Activated CD4-positive, alpha-beta memory T cell treated with anti-CD3 and anti-CD28 coated beads, Interleukin-2, amount 10 ng/mL, durations not matched to agents 7 days and 5 days (primary cell): ENCODE measurements at regions not wholly inside any gene's neighbourhood (a gene's known extent, or its start where the extent isn't known, plus 50 kb on each side); places are given as distances from the start of the nearest gene placed in this dataset.
"Not testable (repeated sequence)": the region's sequence is repeated elsewhere in the genome, so short reads cannot be mapped to it uniquely, and the experiment has no call there.

Experiments
- CTCF ChIA-PET: fragments of 350-600 bp; sonication (Branson Sonifier 250); formaldehyde crosslinking; loops from one replicate; lab custom pipeline; 2021; ENCODE audit warnings: antibody characterized with exemption, inconsistent platforms; lab: Charles Lee
- POLR2A ChIA-PET: fragments of 350-600 bp; sonication (Branson Sonifier 250); formaldehyde crosslinking; loops from one replicate; lab custom pipeline; 2021; ENCODE audit warnings: antibody characterized with exemption; lab: Charles Lee
- DNase-seq: peaks from one replicate; pipeline ENCODE4 v3.0.0-alpha.2; 2020
- H3K27ac Mint-ChIP-seq: one replicate; pipeline ENCODE4 v1.8.0; 2021; ENCODE audit warnings: mild to moderate bottlenecking, mixed read lengths
- H3K27me3 Mint-ChIP-seq: one replicate; pipeline ENCODE4 v1.8.0; 2021; ENCODE audit warnings: mixed read lengths
- H3K36me3 Mint-ChIP-seq: one replicate; pipeline ENCODE4 v1.8.0; 2021; ENCODE audit warnings: low read depth, mixed read lengths
- H3K4me1 Mint-ChIP-seq: one replicate; pipeline ENCODE4 v1.8.0; 2021; ENCODE audit warnings: mixed read lengths
- H3K4me3 Mint-ChIP-seq: one replicate; pipeline ENCODE4 v1.8.0; 2021; ENCODE audit warnings: mild to moderate bottlenecking, mixed read lengths
- H3K9me3 Mint-ChIP-seq: one replicate; pipeline ENCODE4 v1.8.0; 2021; ENCODE audit warnings: mixed read lengths

DNA sequence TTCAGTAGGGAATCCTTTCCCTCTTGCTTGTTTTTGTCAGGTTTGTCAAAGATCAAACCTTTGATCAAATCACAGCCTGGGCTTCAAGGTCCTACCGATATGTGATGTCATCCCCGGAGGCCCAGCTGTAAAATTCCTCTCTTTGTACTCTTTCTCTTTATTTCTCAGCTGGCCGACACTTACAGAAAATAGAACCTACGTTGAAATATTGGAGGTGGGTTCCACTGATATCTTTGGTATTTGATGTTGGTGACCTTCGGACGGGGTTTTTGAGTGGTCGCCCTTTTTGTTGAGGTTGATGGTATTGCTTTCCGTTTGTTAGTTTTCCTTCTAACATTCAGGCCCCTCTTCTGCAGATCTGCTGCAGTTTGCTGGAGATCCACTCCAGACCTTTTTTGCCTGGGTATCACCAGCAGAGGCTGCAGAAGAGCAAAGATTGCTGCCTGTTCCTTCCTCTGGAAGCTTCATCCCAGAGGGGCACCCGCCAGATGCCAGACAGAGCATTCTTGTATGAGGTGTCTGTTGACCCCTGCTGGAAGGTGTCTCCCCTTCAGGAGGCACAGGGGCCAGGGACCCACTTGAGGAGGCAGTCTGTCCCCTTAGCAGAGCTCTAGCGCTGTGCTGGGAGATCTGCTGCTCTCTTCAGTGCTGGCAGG is 316.3 kb downstream of the MAN2A1 start:
- H3K27me3 Mint-ChIP-seq, POLR2A ChIA-PET, H3K36me3 Mint-ChIP-seq, H3K4me1 Mint-ChIP-seq, H3K4me3 Mint-ChIP-seq, H3K27ac Mint-ChIP-seq, H3K9me3 Mint-ChIP-seq, DNase-seq, CTCF ChIA-PET: not testable (repeated sequence)

DNA sequence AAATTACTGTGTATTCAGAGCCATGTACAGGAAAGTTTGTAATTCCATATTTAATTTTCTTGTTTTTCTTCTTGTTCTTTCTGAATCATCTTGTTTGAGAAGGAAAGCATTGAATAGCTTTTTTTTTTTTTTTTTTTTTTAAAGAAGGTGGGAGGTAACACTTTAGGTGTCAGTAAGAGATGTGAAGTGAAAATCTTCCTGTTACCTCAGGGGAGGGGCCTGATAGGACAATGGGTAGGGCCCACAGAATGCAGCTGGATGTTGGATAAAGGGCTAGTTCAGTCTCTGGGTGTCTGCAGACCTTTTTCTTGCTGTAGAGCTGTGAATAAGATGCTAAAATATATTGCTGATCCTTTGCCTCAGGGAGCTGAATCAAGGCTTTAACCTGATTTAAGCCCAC is 317.4 kb downstream of the MAN2A1 start:
- no peak for DNase-seq
- Mint-ChIP-seq H3K27ac (no peak overlapping the region), H3K4me3 (no peak overlapping the region), H3K9me3 (no peaks in the 10 kb centered on the region), H3K36me3 (no peaks in the 10 kb centered on the region), H3K27me3 (no peaks in the 10 kb centered on the region), H3K4me1 (no peaks in the 10 kb centered on the region)
- ChIA-PET POLR2A (no interaction called here), CTCF (no interaction called here)

DNA sequence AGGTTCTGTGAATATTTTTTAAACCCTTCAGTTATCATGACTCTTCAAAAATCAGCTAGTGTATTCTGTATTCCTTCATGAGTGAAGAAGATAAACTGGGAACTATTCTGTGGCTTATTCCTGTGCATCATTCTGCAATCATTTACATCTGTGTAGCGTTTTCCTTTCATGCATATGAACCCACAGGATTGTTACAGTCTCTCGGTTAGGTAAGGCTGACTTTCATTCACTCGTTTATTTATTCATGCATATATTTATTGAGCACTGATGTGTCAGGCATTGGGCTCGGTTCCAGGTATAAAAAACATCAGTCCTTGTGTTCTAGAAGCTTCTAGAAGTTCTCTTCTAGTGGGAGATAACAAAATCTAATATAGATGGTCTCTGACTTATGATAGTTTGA is 318.4 kb downstream of the MAN2A1 start:
- DNase-seq: no peak
- Mint-ChIP-seq H3K4me1 (no peaks in the 10 kb centered on the region), H3K27ac (no peak overlapping the region), H3K9me3 (no peaks in the 10 kb centered on the region), H3K27me3 (no peaks in the 10 kb centered on the region), H3K36me3 (no peaks in the 10 kb centered on the region), H3K4me3 (no peak overlapping the region)
- POLR2A ChIA-PET: no interaction called here
- CTCF ChIA-PET: no interaction called here

DNA sequence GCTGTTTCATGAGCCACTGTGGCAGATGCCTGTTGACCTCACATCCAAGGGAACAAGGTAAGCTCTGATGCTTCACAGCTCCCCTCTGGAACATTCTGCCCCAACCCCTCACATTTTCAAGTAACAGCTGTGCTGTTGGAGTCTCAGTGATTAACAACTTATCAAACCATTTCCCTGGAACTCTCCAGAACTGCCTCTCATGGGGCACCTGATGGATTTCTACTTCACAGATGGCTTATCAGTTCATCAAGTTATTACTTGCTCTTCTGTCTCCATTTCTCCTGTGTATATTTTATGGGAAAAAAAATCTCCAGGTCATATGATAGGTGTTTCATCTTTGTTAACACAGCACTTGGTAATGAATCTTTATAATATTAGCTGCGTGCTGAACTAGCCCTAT is 322.4 kb downstream of the MAN2A1 start:
- Mint-ChIP-seq H3K9me3 (peaks cover 5% of the 10 kb centered on the region), H3K27ac (no peak overlapping the region), H3K4me3 (no peak overlapping the region), H3K4me1 (no peaks in the 10 kb centered on the region), H3K27me3 (no peaks in the 10 kb centered on the region), H3K36me3 (no peaks in the 10 kb centered on the region)
- CTCF ChIA-PET: no interaction called here
- POLR2A ChIA-PET: no interaction called here
- no peak for DNase-seq

DNA sequence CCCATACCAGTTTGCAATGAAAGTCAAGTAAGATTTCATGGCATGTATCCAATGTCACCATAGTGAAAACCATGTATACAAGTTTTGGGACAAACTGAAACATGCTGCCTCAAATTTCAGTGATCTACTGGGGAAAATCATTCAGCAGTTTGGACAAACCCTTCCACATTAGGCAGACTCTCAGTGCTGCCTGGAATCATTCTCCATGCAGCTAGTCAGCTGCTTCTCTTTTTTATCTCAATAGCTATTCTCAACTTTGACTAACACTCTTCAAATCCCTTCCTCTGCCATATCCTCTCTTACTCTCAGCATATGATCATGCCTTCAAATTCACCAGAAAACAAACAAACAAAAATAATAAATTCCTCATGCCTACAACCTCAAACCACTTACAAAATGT is 323.3 kb downstream of the MAN2A1 start:
- Mint-ChIP-seq H3K27me3 (no peaks in the 10 kb centered on the region), H3K36me3 (no peaks in the 10 kb centered on the region), H3K27ac (no peak overlapping the region), H3K4me3 (no peak overlapping the region), H3K9me3 (peaks cover 5% of the 10 kb centered on the region), H3K4me1 (no peaks in the 10 kb centered on the region)
- POLR2A ChIA-PET: no interaction called here
- DNase-seq: no peak
- CTCF ChIA-PET: no interaction called here

DNA sequence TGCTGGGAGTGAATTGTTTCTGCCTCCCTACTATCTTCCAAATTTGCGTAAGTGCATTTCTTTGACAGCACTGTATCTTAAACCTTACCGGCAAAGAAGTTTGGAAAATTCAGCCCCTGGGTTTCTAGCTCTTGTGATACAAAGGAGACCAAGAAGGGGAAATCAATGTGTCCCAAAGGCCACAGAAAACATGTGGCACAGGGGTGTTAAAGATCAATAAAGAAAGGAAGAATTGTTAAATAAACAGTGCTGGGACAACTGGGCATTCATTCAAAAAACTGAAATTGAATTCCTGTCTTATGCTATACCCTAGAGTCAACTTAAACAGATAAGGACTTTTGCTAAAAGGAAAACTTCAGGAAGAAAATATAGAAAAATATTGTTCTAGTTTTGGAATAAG is 328.1 kb downstream of the MAN2A1 start:
- ChIA-PET CTCF (no interaction called here), POLR2A (no interaction called here)
- Mint-ChIP-seq H3K27ac (no peak overlapping the region), H3K9me3 (peaks cover 5% of the 10 kb centered on the region), H3K4me3 (no peak overlapping the region), H3K27me3 (no peaks in the 10 kb centered on the region), H3K36me3 (no peaks in the 10 kb centered on the region), H3K4me1 (no peaks in the 10 kb centered on the region)
- DNase-seq: no peak

DNA sequence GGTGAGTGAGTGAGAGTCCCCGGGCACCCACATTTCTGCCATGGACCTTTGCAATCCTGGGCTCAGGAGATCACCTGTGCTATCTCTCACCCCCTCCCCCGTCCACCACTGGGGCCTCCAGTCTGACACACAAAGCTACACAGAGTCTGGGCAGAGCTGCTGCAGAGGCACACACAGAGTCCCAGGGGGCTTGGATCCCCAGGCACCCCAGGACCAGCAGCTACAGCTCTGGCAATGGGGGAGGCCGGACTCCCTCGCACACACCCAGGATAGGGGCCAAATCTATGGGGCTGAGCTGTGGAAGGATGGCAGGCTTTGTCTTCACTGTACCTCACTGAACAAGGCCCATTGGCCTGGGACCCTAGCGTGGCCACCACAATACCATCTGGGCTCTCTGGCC is 328.8 kb downstream of the MAN2A1 start:
- Mint-ChIP-seq H3K36me3 (no peaks in the 10 kb centered on the region), H3K27ac (no peak overlapping the region), H3K9me3 (peaks cover 5% of the 10 kb centered on the region), H3K4me1 (no peaks in the 10 kb centered on the region), H3K4me3 (no peak overlapping the region), H3K27me3 (no peaks in the 10 kb centered on the region)
- DNase-seq: no peak
- POLR2A ChIA-PET: no interaction called here
- CTCF ChIA-PET: no interaction called here

DNA sequence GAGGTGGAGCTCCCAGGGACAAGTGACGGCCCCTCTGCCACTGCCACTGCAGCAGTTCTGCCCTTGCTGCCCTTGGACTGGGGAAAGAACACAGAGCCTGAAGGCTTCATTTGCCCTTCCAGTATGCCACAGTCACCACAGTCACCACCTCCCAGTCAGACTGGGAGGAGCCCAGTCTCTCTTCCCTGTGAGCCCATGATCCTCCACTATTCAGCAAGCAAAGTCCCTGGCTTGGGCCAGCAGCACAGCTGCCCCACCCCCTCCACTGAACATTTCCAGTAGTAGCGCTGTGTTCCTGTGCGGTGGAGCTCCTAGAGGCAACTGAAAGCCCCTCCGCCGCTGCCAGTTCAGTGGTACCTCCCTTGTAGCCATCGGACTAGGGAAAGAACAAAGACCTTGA is 329.4 kb downstream of the MAN2A1 start:
- Mint-ChIP-seq H3K4me3 (no peak overlapping the region), H3K27me3 (no peaks in the 10 kb centered on the region), H3K4me1 (no peaks in the 10 kb centered on the region), H3K27ac (no peak overlapping the region), H3K36me3 (no peaks in the 10 kb centered on the region), H3K9me3 (peaks cover 5% of the 10 kb centered on the region)
- POLR2A ChIA-PET: no interaction called here
- DNase-seq: no peak
- CTCF ChIA-PET: no interaction called here

DNA sequence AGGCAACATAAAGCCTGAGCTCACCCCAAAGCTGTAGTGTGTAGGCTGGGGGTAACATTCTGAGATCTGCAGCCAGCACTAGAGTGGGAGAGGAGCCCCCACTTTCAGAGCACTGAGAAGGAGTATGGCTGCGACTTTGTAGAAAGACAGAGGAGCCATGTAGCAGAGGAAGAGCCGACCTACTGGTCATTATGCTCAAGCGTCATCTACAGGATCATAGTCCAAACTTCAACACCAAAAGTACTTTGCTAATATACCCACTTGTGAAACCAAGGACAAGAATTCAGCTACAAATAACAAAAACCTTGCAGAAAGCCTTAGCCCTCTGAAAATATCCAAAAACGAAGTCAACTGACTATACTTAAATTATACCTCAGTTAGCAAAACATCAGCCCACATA is 330.1 kb downstream of the MAN2A1 start:
- H3K36me3 Mint-ChIP-seq: no peaks in the 10 kb centered on the region
- H3K27ac Mint-ChIP-seq: no peak overlapping the region
- no peak overlapping the region for H3K4me3 Mint-ChIP-seq
- ChIA-PET CTCF (interaction anchor here (0.7 to 1.1 kb wide), 2 partner anchors 9 to 34 kb away, joined by 3 read pairs; no protein-coding TSS in a partner anchor), POLR2A (interaction anchor here (0.6 kb wide), 1 partner anchor 11 kb away, joined by 3 read pairs; no protein-coding TSS in a partner anchor)
- peaks cover 4% of the 10 kb centered on the region for H3K9me3 Mint-ChIP-seq
- DNase-seq: no peak
- H3K27me3 Mint-ChIP-seq: no peaks in the 10 kb centered on the region
- H3K4me1 Mint-ChIP-seq: no peaks in the 10 kb centered on the region

DNA sequence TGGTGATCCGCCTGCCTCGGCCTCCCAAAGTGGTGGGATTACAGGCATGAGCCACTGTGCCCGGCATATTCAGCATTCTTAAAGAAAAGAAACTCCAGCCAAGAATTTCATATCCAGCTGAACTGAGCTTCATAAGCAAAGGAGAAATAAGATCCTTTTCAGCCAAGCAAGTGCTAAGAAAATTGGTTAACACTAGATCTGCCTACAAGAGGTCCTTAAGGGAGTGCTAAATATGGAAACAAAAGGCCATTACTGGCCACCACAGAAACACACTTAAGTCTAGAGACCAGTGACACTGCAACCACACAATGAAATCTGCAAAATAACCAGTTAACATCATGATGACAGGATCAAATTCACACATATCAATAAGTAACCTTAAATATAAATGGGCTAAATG is 331.5 kb downstream of the MAN2A1 start:
- no peaks in the 10 kb centered on the region for H3K4me1 Mint-ChIP-seq
- no peak for DNase-seq
- H3K4me3 Mint-ChIP-seq: no peak overlapping the region
- CTCF ChIA-PET: no interaction called here
- no peaks in the 10 kb centered on the region for H3K27me3 Mint-ChIP-seq
- no peaks in the 10 kb centered on the region for H3K36me3 Mint-ChIP-seq
- no peak overlapping the region for H3K27ac Mint-ChIP-seq
- H3K9me3 Mint-ChIP-seq: peaks cover 3% of the 10 kb centered on the region
- POLR2A ChIA-PET: no interaction called here

DNA sequence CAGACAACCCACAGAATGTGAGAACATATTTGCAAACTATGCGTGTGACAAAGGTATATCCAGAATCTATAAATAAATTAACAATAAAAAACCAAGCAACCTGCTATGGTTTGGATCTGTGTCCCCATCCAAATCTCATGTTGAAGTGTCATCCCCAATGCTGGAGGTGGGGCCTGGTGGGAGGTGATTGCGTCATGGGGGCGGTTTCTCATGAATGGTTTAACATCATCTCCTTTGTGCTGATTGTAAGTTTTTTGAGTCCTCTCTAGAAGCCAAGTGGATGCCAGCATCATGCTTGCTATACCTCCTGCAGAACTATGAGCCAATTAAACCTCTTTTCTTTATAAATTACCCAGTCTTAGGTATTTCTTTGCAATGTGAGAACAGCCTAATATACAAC is 335.4 kb downstream of the MAN2A1 start:
- ChIA-PET POLR2A (no interaction called here), CTCF (no interaction called here)
- Mint-ChIP-seq H3K36me3 (no peaks in the 10 kb centered on the region), H3K9me3 (peaks cover 6% of the 10 kb centered on the region), H3K4me3 (no peak overlapping the region), H3K27me3 (no peaks in the 10 kb centered on the region), H3K4me1 (peaks cover 3% of the 10 kb centered on the region), H3K27ac (no peak overlapping the region)
- no peak for DNase-seq

DNA sequence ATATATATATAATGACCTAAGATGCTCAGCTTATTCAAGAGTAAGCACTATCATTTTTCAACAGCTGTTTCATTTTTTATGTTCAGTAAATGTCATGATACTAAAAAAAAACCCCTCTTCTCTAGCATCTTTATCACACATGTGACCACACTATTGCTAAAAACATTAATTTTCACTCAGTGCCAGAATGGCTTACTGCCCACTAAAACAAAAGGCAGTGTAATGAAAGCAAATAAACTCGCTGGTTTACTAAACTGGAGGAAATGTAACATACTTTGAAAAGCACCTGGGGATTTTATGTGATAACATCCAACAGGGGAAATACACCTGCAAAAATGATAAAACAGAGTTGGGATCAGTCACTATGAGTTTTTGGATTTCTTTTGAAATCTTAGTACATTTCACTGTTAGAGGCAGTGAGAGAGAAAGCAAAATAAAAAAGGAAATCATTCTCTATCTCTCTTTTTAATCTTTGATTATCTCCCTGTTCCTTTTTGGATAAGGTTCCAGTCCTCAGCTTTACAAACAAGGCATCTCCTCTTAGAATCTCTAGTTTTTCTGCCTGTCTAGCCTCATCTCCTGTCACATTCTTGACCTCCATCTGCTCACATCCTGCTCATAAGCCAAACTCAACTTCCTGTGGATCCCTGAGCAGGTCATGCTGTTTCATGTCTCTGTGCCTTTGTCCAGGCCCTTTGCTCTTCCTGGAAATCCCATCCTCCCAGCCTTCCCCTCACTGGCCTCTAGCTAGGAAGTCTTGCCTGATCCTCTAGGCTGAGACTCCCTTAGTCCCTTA is 338.0 kb downstream of the MAN2A1 start:
- Mint-ChIP-seq H3K27ac (no peak overlapping the region), H3K36me3 (no peaks in the 10 kb centered on the region), H3K27me3 (no peaks in the 10 kb centered on the region), H3K9me3 (peaks cover 6% of the 10 kb centered on the region), H3K4me1 (peaks cover 3% of the 10 kb centered on the region), H3K4me3 (no peak overlapping the region)
- CTCF ChIA-PET: no interaction called here
- DNase-seq: no peak
- POLR2A ChIA-PET: no interaction called here

DNA sequence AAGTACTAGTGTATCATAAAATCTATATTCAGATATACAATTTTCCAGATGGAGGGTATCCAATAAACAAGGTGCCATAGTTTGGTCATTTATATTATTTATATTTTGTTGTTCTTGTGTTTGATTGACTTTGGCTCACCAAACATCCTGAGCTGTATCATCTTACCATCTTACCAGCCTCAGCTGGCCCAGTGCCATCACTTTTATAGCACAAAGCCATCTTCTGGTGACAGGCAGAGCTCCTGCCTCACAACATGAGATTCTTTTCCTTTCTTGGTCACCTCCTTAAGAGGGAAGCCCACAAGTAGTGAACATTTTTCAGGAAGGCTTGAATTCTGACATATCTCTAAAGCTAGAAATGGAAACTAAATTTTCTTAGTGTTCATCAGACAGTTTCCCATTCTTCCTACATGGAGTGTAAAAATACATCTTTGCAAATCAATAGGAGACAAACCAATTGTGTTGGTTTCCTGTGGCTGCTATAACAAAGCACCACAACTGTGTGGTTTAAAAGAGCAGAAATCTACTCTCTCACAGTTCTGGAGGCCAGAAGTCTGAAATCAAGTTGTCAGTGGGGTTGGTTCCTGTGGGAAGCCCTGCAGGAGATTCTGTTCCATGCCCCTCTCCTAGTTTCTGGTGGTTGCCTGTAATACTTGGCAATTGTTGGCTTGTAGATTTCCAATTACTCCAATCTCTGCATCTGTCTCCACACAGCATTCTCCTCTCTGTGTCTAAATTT is 341.8 kb downstream of the MAN2A1 start:
- DNase-seq: no peak
- Mint-ChIP-seq H3K4me1 (peaks cover 3% of the 10 kb centered on the region), H3K27me3 (no peaks in the 10 kb centered on the region), H3K4me3 (no peak overlapping the region), H3K27ac (no peak overlapping the region), H3K36me3 (no peaks in the 10 kb centered on the region), H3K9me3 (peaks cover 3% of the 10 kb centered on the region)
- POLR2A ChIA-PET: interaction anchor here (0.6 kb wide), 1 partner anchor 11 kb away, joined by 3 read pairs; no protein-coding TSS in a partner anchor
- CTCF ChIA-PET: no interaction called here
